SK-N-SH treated with all-trans-retinoic acid at 6 μM for 48 hours (cell line): ENCODE measurements at regions not wholly inside any gene's neighbourhood (a gene's known extent, or its start where the extent isn't known, plus 50 kb on each side); places are given as distances from the start of the nearest gene placed in this dataset.

ENCODE experiments used
- ARNTL ChIP-seq: fragments of 450-650 bp; formaldehyde crosslinking; IDR thresholded peaks from 2 replicates; pipeline ENCODE4 v1.5.0; 2020; ENCODE audit warnings: low read depth, mild to moderate bottlenecking, moderate library complexity, borderline replicate concordance
- CSDC2 ChIP-seq: fragments of 250-450 bp; sonication (Bioruptor Pico); IDR thresholded peaks from 2 replicates; pipeline ENCODE4 v1.5.0; 2020; ENCODE audit warnings: mild to moderate bottlenecking, moderate library complexity
- PATZ1 ChIP-seq: fragments of 250-450 bp; sonication (Bioruptor Pico); IDR thresholded peaks from 2 replicates; pipeline ENCODE4 v1.8.0; 2020; ENCODE audit warnings: mild to moderate bottlenecking, moderate library complexity, borderline replicate concordance
- SNAI2 ChIP-seq: fragments of 250-450 bp; sonication (Bioruptor Pico); IDR thresholded peaks from 2 replicates; pipeline ENCODE4 v1.5.0; 2020; ENCODE audit warnings: mild to moderate bottlenecking, moderate library complexity
- ZFP3 ChIP-seq: fragments of 250-450 bp; sonication (Bioruptor Pico); IDR thresholded peaks from 2 replicates; pipeline ENCODE4 v1.5.0; 2020; ENCODE audit warnings: mild to moderate bottlenecking, moderate library complexity
- ZFP30 ChIP-seq: fragments of 450-650 bp; formaldehyde crosslinking; IDR thresholded peaks from 2 replicates; pipeline ENCODE4 v1.5.0; 2022; ENCODE audit warnings: mild to moderate bottlenecking, moderate library complexity

- TF ChIP-seq ARNTL (CRISPR knock-in tag) (no peak), CSDC2 (no peak), PATZ1 (CRISPR knock-in tag) (no peak), ZFP30 (CRISPR knock-in tag) (no peak), SNAI2 (CRISPR knock-in tag) (no peak), ZFP3 (CRISPR knock-in tag) (no peak)
Observed at GRCh38 chr3:148036331-148036876, 627.2 kb downstream of the ZIC1 start.
